Keratinocyte (primary cell): ENCODE measurements at regions not wholly inside any gene's neighbourhood (a gene's known extent, or its start where the extent isn't known, plus 50 kb on each side); places are given as distances from the start of the nearest gene placed in this dataset.

Source experiments
- DNase-seq: peaks from one replicate; pipeline ENCODE4 v3.0.0-alpha.2; 2011; ENCODE audit warnings: low read depth, missing footprints, low spot score
- FAIRE-seq: peaks from 2 replicates; lab custom pipeline; 2011; peaks lifted over from hg19 to GRCh38; lab: Jason Lieb, UNC
- H2AFZ ChIP-seq: 2 replicates; pipeline ENCODE4 v1.6.0; 2012; ENCODE audit warnings: low read length, control low read depth, inconsistent platforms; ENCODE audit not compliant: control insufficient read depth
- H3K27ac ChIP-seq: 2 replicates; pipeline ENCODE4 v1.5.1; 2011; ENCODE audit warnings: low read length; ENCODE audit not compliant: control insufficient read depth, insufficient read depth
- H3K27me3 ChIP-seq: 3 replicates; pipeline ENCODE4 v1.6.0; 2011; ENCODE audit warnings: low read length; ENCODE audit not compliant: control insufficient read depth, insufficient read depth; ENCODE audit errors: extremely low read depth
- H3K36me3 ChIP-seq, 2 experiments: 2 replicates in 1 of 2; 3 replicates in 1 of 2; pipeline ENCODE4 v1.5.1; 2011; ENCODE audit warnings: low read length in 2 of 2, mild to moderate bottlenecking in 1 of 2; ENCODE audit not compliant: control insufficient read depth in 2 of 2, insufficient read depth in 2 of 2; ENCODE audit errors: extremely low read depth in 1 of 2
- H3K4me1 ChIP-seq: 3 replicates; pipeline ENCODE4 v1.5.1; 2011; ENCODE audit warnings: low read length; ENCODE audit not compliant: control insufficient read depth, insufficient read depth; ENCODE audit errors: extremely low read depth
- H3K4me2 ChIP-seq: 3 replicates; pipeline ENCODE4 v1.6.0; 2011; ENCODE audit warnings: low read depth, low read length; ENCODE audit not compliant: control insufficient read depth, insufficient read depth; ENCODE audit errors: extremely low read depth
- H3K4me3 ChIP-seq, 3 experiments: fragments of 200-600 bp in 1 of 3; sonication (generic) in 1 of 3; 2 replicates in 2 of 3; 3 replicates in 1 of 3; pipeline ENCODE4 v1.5.1; 2011 to 2016; ENCODE audit warnings: low read length in 3 of 3, mild to moderate bottlenecking in 3 of 3, control low read depth in 2 of 3, inconsistent platforms in 1 of 3, low read depth in 1 of 3, mixed read lengths in 1 of 3, mixed run types in 1 of 3, moderate library complexity in 1 of 3; ENCODE audit not compliant: control insufficient read depth in 2 of 3, insufficient read depth in 2 of 3; ENCODE audit errors: extremely low read depth in 1 of 3
- H3K79me2 ChIP-seq: 2 replicates; pipeline ENCODE4 v1.6.0; 2012; ENCODE audit warnings: low read length; ENCODE audit not compliant: control insufficient read depth, insufficient read depth
- H3K9ac ChIP-seq: 3 replicates; pipeline ENCODE4 v1.6.0; 2011; ENCODE audit warnings: low read length; ENCODE audit not compliant: control insufficient read depth, insufficient read depth; ENCODE audit errors: extremely low read depth
- H3K9me1 ChIP-seq: 3 replicates; pipeline ENCODE4 v1.6.0; 2011; ENCODE audit warnings: low read length; ENCODE audit not compliant: control insufficient read depth, insufficient read depth; ENCODE audit errors: extremely low read depth
- H3K9me3 ChIP-seq: 2 replicates; pipeline ENCODE4 v1.5.1; 2012; ENCODE audit warnings: low read depth, low read length; ENCODE audit not compliant: control insufficient read depth
- H4K20me1 ChIP-seq: 3 replicates; pipeline ENCODE4 v1.6.0; 2011; ENCODE audit warnings: low read length; ENCODE audit not compliant: control insufficient read depth, insufficient read depth; ENCODE audit errors: extremely low read depth
- CTCF ChIP-seq, 3 experiments: IDR thresholded peaks in 1 of 3; conservative IDR thresholded peaks in 1 of 3; optimal IDR thresholded peaks in 1 of 3; 2 replicates in 2 of 3; 3 replicates in 1 of 3; pipeline versions ENCODE3 to v1.5.1; 2011; ENCODE audit warnings: low read length in 3 of 3, mild to moderate bottlenecking in 3 of 3, moderate library complexity in 2 of 3, control low read depth in 1 of 3, inconsistent platforms in 1 of 3; ENCODE audit not compliant: insufficient read depth in 2 of 3; ENCODE audit errors: extremely low read depth in 1 of 3
- EZH2 ChIP-seq: IDR thresholded peaks from one replicate; pipeline ENCODE4 v1.6.1; 2012; ENCODE audit warnings: inconsistent platforms, mild to moderate bottlenecking, low read length, moderate library complexity
- dilution Hi-C: fragments of 300-500 bp; cut with MboI; formaldehyde crosslinking; loops from one replicate; pipeline ENCODE4 v1.7.0; 2020; ENCODE audit warnings: low sequenced_read_pairs; ENCODE audit not compliant: extremely low pct_ligation_motif_present

- no peak overlapping the region for H3K4me3 ChIP-seq
- no peak for TF ChIP-seq CTCF (optimal IDR thresholded peaks at IDR 0.05 in 1 of 3, IDR thresholded peaks at IDR 0.05 in 1 of 3, conservative IDR thresholded peaks at IDR 0.05 in 1 of 3; ENCODE audit: extremely low read depth in 1 of 3, insufficient read depth in 2 of 3, low read length in 3 of 3)
- TF ChIP-seq EZH2 = no peak
- H3K36me3 ChIP-seq = no peaks in the 10 kb centered on the region
- no peaks in the 10 kb centered on the region for H3K9me1 ChIP-seq
- no peak overlapping the region for H2AFZ ChIP-seq
- FAIRE-seq (no peak), DNase-seq (no peak)
- H3K27me3 ChIP-seq = no peaks in the 10 kb centered on the region
- no peak overlapping the region for H3K27ac ChIP-seq
- H4K20me1 ChIP-seq = no peaks in the 10 kb centered on the region
- H3K9me3 ChIP-seq = no peaks in the 10 kb centered on the region
- H3K9ac ChIP-seq = no peak overlapping the region
- no peaks in the 10 kb centered on the region for H3K4me1 ChIP-seq
- no peak overlapping the region for H3K4me2 ChIP-seq
- dilution Hi-C loops = no loop called here
- H3K79me2 ChIP-seq = no peaks in the 10 kb centered on the region
These were observed 137.4 kb upstream of the SGO1 start for GRCh38 chr3:20323307-20323927.

- H3K4me2 ChIP-seq = no peak overlapping the region
- no peak overlapping the region for H3K9ac ChIP-seq
- no peak for DNase-seq
- no peaks in the 10 kb centered on the region for H3K27me3 ChIP-seq
- dilution Hi-C loops = no loop called here
- no peaks in the 10 kb centered on the region for H3K9me3 ChIP-seq
- H3K4me1 ChIP-seq = no peaks in the 10 kb centered on the region
- H3K27ac ChIP-seq = no peak overlapping the region
- no peaks in the 10 kb centered on the region for H3K9me1 ChIP-seq
- H3K4me3 ChIP-seq = no peak overlapping the region
- no peaks in the 10 kb centered on the region for H4K20me1 ChIP-seq
- no peaks in the 10 kb centered on the region for H3K36me3 ChIP-seq
- no peak for TF ChIP-seq CTCF (optimal IDR thresholded peaks at IDR 0.05 in 1 of 3, IDR thresholded peaks at IDR 0.05 in 1 of 3, conservative IDR thresholded peaks at IDR 0.05 in 1 of 3; ENCODE audit: extremely low read depth in 1 of 3, insufficient read depth in 2 of 3, low read length in 3 of 3)
- no peak for TF ChIP-seq EZH2
- no peak for FAIRE-seq
- H2AFZ ChIP-seq = no peak overlapping the region
- no peaks in the 10 kb centered on the region for H3K79me2 ChIP-seq
These were observed 136.1 kb upstream of the SGO1 start for GRCh38 chr3:20322085-20322484.
